Hepatocyte (in vitro differentiated cells): ENCODE measurements at regions not wholly inside any gene's neighbourhood (a gene's known extent, or its start where the extent isn't known, plus 50 kb on each side); places are given as distances from the start of the nearest gene placed in this dataset.

Experiments used
- DNase-seq: peaks from one replicate; pipeline ENCODE4 v3.0.0-alpha.2; 2016; ENCODE audit warnings: low spot score
- H2AFZ ChIP-seq: fragments of 200-600 bp; sonication (generic); 2 replicates; pipeline ENCODE4 v1.6.0; 2016; ENCODE audit warnings: antibody characterized with exemption, mild to moderate bottlenecking
- H3K27ac ChIP-seq: fragments of 200-600 bp; sonication (generic); 2 replicates; pipeline ENCODE4 v1.5.1; 2016; ENCODE audit warnings: mild to moderate bottlenecking
- H3K27me3 ChIP-seq: fragments of 200-600 bp; sonication (generic); 2 replicates; pipeline ENCODE4 v1.6.1; 2016
- H3K36me3 ChIP-seq: fragments of 200-600 bp; sonication (generic); replicated peaks from 2 replicates; pipeline ENCODE4 v1.5.1; 2016; ENCODE audit warnings: low read depth; ENCODE audit not compliant: insufficient read depth
- H3K4me1 ChIP-seq: fragments of 200-600 bp; sonication (generic); 2 replicates; pipeline ENCODE4 v1.5.1; 2016; ENCODE audit warnings: mild to moderate bottlenecking, moderate library complexity; ENCODE audit not compliant: insufficient read depth
- H3K4me2 ChIP-seq: fragments of 200-600 bp; sonication (generic); 2 replicates; pipeline ENCODE4 v1.6.0; 2016
- H3K4me3 ChIP-seq: fragments of 200-600 bp; sonication (generic); 2 replicates; pipeline ENCODE4 v1.5.1; 2016; ENCODE audit warnings: mild to moderate bottlenecking
- H3K79me2 ChIP-seq: fragments of 200-600 bp; sonication (generic); 2 replicates; pipeline ENCODE4 v1.6.0; 2017; ENCODE audit warnings: mild to moderate bottlenecking
- H3K9me2 ChIP-seq: fragments of 200-600 bp; sonication (generic); replicated peaks from 2 replicates; pipeline ENCODE4 v1.6.0; 2017; ENCODE audit warnings: mild to moderate bottlenecking; ENCODE audit not compliant: insufficient read depth
- H3K9me3 ChIP-seq: fragments of 200-600 bp; sonication (generic); 2 replicates; pipeline ENCODE4 v1.5.1; 2016; ENCODE audit warnings: low read depth, mild to moderate bottlenecking
- H4K20me1 ChIP-seq: fragments of 200-600 bp; sonication (generic); 2 replicates; pipeline ENCODE4 v1.6.0; 2016; ENCODE audit warnings: mild to moderate bottlenecking; ENCODE audit not compliant: insufficient read depth, poor library complexity, severe bottlenecking
- EZH2 ChIP-seq: fragments of 200-600 bp; sonication (generic); IDR thresholded peaks from 2 replicates; pipeline ENCODE4 v1.6.1; 2016; ENCODE audit warnings: antibody characterized with exemption, mild to moderate bottlenecking, borderline replicate concordance
- EZH2phosphoT487 ChIP-seq: fragments of 200-600 bp; sonication (generic); IDR thresholded peaks from one replicate; pipeline ENCODE4 v1.6.1; 2018; ENCODE audit warnings: antibody characterized with exemption, mild to moderate bottlenecking, low read depth, moderate library complexity; ENCODE audit not compliant: unreplicated experiment, severe bottlenecking
- WGBS: methylation state at CpG from one replicate; pipeline ENCODE4 v1.1.6; 2016; ENCODE audit warnings: low lambda C conversion rate; ENCODE audit errors: missing lambda C conversion rate; 5-methylcytosine and 5-hydroxymethylcytosine counted together
- TF ChIP-seq, protein P1 (sequence below): fragments of 200-600 bp; sonication (generic); IDR thresholded peaks from 2 replicates; pipeline ENCODE4 v1.5.1; 2016; ENCODE audit warnings: antibody characterized with exemption, mild to moderate bottlenecking; ENCODE audit not compliant: poor library complexity

DNA sequence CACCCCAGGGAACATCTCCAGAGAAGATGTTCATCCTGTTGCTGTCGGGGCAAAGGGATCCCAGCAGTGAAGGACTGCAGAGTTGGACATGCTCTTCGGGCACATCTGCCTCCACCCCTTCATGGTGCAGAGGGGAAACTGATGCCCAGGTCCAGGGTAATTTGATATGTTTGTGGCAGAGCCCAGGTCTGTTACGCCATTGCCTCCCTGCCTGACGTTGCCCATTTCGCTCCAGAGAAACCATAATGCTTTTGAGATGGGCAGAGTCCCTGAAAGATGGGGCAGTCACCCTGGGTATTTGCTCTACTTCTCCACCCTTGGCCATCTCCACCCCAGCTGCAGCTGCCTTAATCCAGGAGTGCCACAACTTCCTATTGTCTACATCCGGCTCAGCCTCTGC lies 290.4 kb upstream of the POU3F1 start:
- H3K27me3 ChIP-seq, result peaks cover 17% of the 10 kb centered on the region
- H3K36me3 ChIP-seq, result no peaks in the 10 kb centered on the region
- WGBS, result 86% methylated on average over 6 of the region's 6 CpGs
- no peaks in the 10 kb centered on the region for H3K79me2 ChIP-seq
- H3K27ac ChIP-seq, result no peak overlapping the region
- H3K4me1 ChIP-seq, result no peaks in the 10 kb centered on the region
- H4K20me1 ChIP-seq, result no peaks in the 10 kb centered on the region
- no peaks in the 10 kb centered on the region for H3K9me2 ChIP-seq
- H2AFZ ChIP-seq, result no peak overlapping the region
- TF ChIP-seq EZH2phosphoT487 (no peak), EZH2 (no peak)
- TF ChIP-seq, protein P1, sequence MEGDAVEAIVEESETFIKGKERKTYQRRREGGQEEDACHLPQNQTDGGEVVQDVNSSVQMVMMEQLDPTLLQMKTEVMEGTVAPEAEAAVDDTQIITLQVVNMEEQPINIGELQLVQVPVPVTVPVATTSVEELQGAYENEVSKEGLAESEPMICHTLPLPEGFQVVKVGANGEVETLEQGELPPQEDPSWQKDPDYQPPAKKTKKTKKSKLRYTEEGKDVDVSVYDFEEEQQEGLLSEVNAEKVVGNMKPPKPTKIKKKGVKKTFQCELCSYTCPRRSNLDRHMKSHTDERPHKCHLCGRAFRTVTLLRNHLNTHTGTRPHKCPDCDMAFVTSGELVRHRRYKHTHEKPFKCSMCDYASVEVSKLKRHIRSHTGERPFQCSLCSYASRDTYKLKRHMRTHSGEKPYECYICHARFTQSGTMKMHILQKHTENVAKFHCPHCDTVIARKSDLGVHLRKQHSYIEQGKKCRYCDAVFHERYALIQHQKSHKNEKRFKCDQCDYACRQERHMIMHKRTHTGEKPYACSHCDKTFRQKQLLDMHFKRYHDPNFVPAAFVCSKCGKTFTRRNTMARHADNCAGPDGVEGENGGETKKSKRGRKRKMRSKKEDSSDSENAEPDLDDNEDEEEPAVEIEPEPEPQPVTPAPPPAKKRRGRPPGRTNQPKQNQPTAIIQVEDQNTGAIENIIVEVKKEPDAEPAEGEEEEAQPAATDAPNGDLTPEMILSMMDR, result no peak
- DNase-seq, result no peak
- H3K4me3 ChIP-seq, result no peak overlapping the region
- H3K4me2 ChIP-seq, result no peak overlapping the region
- H3K9me3 ChIP-seq, result no peaks in the 10 kb centered on the region

DNA sequence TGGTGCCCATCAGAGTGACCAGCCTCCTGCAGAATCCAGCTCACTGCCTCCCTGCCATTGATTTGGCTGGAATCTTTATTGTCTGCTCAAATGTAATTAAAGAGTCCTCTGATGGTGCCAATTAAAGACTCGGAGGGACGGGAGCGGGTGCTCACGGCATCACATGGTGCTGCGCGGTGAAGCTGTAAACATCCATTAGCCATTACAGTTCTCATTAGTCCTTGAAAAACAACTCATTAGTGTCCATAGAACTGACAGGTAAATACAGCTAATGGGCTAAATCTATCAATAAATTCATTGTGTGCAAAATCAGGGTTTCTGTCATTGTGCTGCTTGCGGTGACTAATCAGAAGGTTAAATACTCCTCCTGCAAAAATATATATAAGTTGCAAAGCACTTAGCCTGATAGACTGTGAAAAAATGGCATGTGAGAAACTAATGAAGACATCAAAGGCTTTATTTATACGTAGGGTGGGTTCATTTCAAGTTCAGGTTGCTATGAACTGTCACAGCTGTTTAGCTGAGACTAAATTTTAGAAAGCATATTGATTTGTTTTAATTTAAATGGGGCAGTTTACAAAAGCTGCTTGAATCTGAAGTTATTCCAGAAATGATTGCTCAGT lies 289.8 kb upstream of the POU3F1 start:
- H4K20me1 ChIP-seq, result no peaks in the 10 kb centered on the region
- no peaks in the 10 kb centered on the region for H3K79me2 ChIP-seq
- TF ChIP-seq, protein P1, result no peak
- TF ChIP-seq EZH2 (no peak), EZH2phosphoT487 (no peak)
- peaks cover 20% of the 10 kb centered on the region for H3K27me3 ChIP-seq
- H3K9me3 ChIP-seq, result no peaks in the 10 kb centered on the region
- no peaks in the 10 kb centered on the region for H3K36me3 ChIP-seq
- no peak overlapping the region for H2AFZ ChIP-seq
- H3K4me3 ChIP-seq, result no peak overlapping the region
- 80% methylated on average over 8 of the region's 8 CpGs for WGBS
- no peak overlapping the region for H3K4me2 ChIP-seq
- no peak for DNase-seq
- no peak overlapping the region for H3K27ac ChIP-seq
- H3K9me2 ChIP-seq, result no peaks in the 10 kb centered on the region
- no peaks in the 10 kb centered on the region for H3K4me1 ChIP-seq

DNA sequence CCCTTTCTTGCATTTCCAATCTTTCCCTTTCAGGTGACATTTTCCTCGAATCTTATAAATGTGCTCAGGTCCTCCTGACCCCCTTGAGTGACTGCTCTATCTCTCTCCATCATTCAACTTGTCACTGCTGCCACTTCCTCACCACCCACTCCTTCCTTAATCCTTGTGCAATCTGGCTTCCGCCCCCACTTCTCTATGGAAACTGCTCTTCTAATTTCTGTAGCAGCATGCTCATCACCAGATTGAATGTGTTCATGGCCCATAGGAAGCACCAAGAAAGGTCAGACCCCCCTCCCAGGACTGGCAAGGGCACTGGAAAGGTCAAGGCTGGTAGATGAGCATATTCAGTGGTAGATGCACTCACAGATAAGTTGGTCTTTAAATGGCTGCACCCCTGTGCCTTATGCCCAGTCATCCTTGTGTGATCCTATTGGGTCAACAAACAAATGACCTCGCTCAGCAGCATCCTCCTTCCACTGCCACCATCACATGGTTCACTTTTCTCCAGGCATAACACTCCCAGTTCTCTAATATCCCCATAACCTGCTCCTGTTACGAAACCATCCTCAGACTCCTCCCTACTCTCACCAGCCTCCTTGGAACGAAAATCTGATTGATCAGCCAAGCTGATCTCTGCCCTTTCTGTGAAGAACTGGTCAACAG lies 288.5 kb upstream of the POU3F1 start:
- H3K9me2 ChIP-seq, result no peaks in the 10 kb centered on the region
- no peak for DNase-seq
- no peaks in the 10 kb centered on the region for H3K79me2 ChIP-seq
- H3K4me3 ChIP-seq, result no peak overlapping the region
- no peak overlapping the region for H3K27ac ChIP-seq
- H3K9me3 ChIP-seq, result no peaks in the 10 kb centered on the region
- H3K4me1 ChIP-seq, result no peaks in the 10 kb centered on the region
- TF ChIP-seq EZH2phosphoT487 (no peak), EZH2 (no peak)
- TF ChIP-seq, protein P1, result no peak
- peaks cover 20% of the 10 kb centered on the region for H3K27me3 ChIP-seq
- H3K4me2 ChIP-seq, result no peak overlapping the region
- H3K36me3 ChIP-seq, result no peaks in the 10 kb centered on the region
- no peak overlapping the region for H2AFZ ChIP-seq
- WGBS, result 74% methylated on average over 5 of the region's 5 CpGs
- H4K20me1 ChIP-seq, result no peaks in the 10 kb centered on the region
